HG03460 (cell line): ENCODE measurements at regions not wholly inside any gene's neighbourhood (a gene's known extent, or its start where the extent isn't known, plus 50 kb on each side); places are given as distances from the start of the nearest gene placed in this dataset.
"Not testable (repeated sequence)": the region's sequence is repeated elsewhere in the genome, so short reads cannot be mapped to it uniquely, and the experiment has no call there.

Experiments used
- ATAC-seq: cut with Tn5 transposase; IDR thresholded peaks from one replicate; pipeline ENCODE4 v1.9.1; 2021; ENCODE audit not compliant: unreplicated experiment

DNA sequence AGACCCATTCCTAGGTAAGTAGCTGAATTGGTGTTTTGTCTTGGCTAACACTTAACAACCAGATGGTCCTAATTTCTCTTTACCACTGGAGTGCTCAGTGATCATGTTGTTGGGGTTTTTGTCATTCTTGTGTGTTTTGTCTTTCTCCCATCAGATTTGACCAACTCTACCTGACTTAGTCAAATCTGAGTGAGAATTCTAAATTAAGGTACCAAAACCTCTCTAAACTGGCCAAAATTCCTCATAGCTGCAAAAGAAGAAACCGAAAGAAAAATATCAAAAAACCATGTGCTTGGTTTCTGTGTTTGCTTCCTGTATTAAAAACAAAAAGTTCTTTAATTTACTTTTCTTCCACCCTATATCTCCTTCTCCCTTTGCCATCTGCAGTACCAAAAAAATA lies 350.7 kb upstream of the SPHKAP start:
- ATAC-seq: no peak

DNA sequence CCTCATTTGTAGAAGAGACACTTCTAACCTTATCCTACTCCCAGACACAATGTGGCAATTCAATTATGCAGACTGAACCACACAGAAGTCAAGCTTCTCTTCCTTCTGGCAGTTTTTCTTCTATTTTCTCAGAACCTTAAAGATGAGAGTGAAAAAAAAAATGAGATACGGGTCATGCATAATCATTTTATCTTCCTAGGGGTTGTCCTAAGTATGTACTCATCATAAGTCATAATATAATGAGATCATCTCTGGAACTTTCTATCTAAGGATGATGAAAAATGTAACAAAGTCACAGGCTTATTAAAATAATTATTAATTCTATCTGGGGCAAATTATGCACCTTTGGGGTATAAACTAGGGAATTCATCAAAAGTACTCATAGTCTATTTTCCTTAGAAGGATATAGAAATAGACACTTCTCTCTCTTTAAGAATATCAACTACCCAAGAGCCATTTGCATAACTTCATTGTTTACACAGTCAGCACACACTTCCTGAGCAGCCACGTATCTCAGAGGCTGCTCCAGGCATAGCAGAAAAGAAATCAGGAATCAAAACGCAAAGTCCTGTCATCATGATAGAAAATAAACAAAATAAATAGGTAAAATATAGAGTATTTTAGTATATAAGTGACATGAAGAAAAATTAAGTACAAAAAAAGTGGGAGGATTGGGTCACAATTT lies 345.9 kb upstream of the SPHKAP start:
- ATAC-seq: no peak

DNA sequence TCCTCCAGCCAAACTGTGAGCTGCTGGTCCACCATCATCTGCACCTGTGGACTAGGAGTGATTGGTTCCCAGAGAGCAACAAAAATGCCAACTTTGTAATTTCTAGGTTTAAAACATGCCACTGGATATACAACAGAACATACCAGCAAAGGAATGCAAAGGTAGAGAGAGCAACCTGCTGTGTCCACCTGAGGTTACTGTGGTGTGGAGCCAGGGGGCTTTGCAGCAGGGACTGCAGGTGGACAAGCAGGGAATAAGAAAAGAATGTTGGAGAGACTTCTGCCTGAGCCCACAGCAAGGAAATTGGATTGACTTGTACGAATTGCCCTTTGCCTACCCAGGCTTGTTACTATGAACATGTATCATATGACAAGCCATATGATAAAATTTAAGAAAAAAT lies 345.2 kb upstream of the SPHKAP start:
- ATAC-seq: no peak

DNA sequence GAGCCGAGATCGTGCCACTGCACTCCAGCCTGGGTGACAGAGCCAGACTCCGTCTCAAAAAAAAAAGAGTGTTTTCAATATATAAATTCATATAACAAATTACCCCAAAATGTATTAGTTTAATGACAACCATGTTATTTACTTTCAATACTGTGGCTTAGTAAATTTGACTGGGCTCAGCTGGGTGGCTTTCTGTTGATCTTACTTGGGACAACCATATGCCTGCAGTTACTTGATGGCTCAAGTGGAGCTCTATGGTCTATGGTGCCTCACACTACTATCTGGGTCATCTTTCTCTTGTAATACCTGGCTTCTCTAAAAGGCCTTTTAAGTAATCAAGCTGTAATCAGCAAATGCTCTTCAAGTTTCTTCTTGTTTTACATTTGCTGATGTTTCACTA lies 341.5 kb upstream of the SPHKAP start:
- ATAC-seq: no peak

DNA sequence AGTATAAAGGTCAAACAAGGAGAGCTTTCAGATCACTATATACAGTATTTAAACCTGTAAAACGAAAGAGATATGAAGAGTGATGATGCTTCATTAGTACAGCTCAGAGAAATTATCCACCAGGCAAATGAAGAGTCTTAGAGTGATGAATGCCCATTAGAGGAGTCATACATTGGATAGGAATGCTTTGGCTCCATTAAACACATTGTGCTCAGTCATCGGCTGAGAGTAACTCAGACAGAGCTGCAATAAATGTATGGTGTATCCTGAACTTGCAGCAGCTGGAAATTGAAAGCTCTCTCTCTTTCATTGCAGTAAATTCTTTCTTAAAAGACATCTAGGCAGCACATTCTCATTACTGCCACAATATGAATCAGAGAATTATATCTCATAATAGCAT lies 340.8 kb upstream of the SPHKAP start:
- ATAC-seq: no peak

DNA sequence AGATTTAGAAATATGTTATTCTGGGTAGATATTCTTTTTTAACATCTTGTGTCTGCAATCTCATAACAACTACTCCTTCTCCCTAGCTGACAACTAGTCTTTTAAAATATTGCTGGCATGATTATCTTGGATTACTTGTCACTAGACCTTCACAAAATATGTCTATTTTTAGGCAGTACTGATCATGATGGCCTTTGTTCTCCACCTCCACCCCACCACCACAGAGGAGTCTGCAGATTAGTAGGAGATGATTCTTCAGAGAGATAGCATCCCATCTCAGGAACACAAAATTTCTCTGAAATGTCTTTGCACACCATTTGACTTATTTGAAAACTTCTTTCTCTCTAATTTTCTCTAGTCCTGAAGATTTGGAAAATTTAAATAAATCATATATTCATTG lies 338.1 kb upstream of the SPHKAP start:
- no peak for ATAC-seq

DNA sequence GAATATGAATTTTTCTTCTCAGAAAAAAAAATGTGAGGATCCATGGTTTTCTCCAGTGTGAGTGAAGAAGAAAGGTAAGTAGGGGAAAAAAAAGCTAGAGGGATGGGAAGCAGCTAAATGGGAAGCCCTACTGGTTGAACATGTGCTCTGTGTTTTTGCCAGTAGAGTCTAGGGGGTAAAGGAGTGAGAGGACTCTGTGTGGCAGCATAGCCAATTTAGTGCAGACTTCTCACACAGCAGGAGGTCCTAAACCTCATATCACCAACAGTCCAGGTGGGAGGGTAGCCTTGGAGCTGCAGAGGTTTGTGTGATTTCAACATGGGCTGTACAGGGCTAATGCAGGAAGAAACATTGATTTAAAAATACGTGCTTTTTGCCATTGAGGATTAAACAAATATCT lies 334.5 kb upstream of the SPHKAP start:
- ATAC-seq: no peak

DNA sequence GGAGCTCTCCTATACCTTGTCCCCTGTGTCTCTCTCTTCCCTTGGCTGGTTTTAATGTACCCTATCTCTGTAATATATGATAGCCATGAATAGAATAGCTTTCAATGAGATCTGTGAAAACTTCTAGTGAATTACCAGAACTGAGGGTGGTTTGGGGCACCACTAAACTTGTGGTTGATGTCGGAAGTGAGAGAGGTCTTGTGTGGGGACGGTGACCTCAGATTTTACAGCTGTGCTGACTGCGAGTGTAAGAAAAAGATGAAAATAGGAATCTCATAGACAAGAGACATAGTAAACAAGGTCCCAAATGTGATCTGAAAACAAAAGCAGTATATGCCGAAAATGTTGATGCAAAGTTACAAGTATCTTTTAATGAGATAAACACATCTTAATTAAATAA lies 332.0 kb upstream of the SPHKAP start:
- ATAC-seq: not testable (repeated sequence)

DNA sequence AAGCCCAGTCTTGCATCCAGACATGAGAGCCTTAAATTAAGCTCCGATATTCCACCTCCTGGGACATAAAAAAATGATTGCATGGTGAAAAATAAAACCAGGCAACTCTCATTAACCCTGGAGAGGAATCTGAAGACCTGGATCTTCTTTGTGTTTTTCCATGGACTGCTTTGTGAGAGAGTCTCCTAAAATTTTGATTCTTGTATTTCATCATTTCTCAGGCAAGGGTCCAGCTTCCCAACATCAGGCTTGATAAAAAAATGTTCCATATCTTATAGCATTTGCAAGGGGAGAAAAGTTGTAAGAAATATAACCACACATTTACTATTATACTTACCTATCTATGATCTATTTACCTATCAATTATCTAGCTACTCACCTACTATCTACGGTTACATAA lies 327.5 kb upstream of the SPHKAP start:
- no peak for ATAC-seq

DNA sequence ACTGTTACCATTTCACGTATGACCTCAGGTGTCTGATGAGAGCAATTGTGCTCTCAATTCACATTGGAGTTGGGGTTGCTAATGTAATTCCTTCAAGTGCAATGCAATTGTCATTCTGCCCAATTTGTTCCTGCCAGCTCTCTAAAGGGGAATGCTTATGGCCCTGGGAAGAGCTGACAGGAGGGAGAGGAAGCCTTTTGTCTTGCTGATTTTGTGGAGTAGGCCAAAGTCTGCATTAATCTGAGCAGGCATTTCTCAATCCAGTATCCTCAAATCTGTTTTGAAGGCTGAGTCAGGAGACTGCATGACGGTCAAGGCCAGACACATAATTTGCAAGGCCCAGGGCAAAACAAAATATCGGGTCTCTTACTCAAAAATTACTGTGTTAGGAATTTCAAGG lies 326.4 kb upstream of the SPHKAP start:
- ATAC-seq: no peak

DNA sequence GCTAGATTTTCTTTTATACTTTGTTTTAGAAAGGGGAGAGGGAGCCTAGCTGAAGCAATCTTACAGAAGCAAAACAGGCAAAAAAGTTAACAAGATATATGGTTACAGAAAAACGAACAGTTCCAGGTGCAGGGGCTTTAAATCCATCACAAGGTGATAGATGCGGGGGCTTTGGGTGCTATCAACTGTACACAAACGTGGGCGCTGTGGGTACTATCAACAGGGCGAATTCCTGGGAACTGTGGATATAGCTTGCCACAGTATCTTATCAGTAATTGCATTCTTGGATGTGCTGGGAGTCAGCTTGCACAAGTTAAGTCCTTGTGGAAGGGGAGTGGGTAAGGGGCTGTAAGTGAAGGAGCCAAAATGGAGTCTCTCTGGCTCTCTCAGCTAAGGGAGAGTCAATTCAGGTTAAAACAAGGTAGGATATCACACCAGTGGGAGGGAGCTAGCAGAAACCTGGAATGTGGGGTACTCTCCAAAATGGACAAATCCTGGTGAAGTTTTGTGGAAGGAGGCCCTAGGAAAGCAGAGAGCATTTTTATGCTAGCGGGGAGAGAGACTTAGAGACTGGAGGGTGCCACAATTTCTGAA lies 325.8 kb upstream of the SPHKAP start:
- ATAC-seq: no peak

DNA sequence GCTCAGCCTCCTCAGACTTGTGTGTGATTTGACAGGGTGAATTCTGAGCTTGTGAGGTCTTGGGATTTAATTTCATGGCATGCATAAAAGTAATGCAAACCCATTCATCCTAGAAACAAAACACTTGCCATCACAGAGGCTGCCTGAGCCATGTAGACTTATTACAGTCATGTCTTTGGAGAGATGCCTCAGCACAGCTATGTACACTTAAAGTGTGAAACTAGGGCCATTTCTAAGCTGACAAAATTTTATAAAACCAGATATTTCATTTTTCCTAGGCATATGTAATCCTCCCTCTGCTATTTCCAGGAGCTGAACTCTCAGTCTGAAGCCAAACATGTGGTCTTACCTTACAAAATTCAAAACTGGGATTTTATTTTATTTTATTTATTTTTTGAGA lies 322.2 kb upstream of the SPHKAP start:
- ATAC-seq: no peak

DNA sequence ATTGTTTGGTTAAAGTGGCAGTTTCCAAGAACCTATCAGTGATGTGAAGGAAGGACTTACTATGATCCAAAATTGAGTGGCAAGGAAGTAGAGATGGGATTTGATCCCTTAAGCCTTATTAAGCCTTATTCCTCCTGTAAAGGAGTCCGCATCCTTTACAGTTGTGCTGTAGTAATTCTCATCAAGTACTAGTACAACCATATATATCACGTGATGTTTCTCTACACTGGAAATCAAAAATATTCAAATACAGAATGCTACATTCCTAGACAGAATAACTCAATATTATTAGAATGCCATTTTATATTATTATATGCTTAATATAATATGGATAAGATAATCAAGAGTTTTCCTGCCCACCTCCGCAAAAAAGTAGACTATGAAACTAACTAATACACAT lies 312.4 kb upstream of the SPHKAP start:
- ATAC-seq: no peak

DNA sequence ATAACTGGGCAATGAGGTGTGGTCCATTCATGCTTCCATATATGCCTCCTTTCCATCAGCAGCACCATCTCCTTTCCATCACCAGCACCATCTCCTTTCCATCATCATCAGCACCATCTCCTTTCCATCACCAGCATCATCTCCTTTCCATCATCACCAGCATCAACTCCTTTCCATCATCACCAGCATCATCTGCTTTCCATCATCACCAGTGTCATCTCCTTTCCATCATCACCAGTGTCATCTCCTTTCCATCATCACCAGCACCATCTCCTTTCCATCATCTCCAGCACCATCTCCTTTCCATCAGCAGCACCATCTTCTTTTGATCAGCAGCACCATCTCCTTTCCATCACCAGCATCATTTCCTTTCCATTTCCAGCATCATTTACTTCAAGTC lies 297.5 kb upstream of the SPHKAP start:
- no peak for ATAC-seq

DNA sequence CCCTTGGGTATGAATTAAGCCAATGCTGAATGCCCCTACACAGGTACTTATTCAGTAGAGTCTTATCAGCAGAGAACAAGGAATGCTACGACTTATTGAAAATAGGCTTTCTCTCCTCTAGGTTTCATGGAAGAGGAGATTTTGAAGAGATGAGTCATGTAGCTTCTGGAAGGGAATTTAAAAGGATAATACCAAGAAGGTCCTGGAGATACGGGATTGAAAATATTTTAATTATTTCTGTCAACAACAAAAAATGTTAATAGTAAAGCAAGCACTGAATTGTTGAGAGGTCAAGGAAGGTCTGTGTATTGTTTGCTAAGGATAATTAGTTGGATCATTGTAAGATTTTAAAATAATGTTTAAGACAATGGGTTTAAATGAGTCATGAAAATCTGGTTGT lies 293.0 kb upstream of the SPHKAP start:
- no peak for ATAC-seq

DNA sequence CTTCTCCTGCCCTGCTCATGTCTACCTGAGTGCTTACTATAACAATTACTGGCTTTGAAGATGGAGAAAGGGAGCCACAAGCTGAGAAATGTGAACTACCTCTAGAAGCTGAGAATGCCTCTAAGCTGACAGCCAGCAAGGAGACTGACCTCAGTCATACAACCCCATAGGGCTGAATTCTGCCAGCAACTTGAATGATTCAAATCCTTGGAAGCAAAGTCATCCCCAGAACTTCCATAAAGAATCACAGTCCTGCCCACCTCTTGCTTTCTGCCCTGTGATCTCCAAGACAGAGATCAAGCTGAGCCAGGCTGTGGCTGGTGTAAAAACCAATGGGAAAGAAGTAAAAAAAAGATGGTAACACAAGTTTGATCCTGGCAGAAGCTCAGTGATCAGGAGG lies 288.2 kb upstream of the SPHKAP start:
- no peak for ATAC-seq

DNA sequence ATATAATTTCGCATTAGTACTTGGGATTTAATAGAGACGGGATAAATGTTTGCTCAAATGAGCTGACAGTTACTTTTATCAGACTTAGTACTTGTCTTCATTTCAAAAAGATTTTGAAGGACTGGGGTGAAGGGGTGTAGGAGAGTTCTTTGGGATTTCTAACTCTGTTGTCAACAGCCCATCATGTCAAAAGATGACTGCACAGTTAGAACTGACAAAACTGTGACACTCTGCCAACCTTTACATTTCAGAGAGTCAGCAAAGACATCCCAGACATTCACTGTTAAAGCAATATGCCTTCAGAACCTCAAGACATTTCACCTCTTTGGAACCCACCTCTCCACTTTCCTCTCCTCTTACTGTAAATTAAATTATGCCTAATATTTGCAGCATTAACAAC lies 285.4 kb upstream of the SPHKAP start:
- no peak for ATAC-seq

DNA sequence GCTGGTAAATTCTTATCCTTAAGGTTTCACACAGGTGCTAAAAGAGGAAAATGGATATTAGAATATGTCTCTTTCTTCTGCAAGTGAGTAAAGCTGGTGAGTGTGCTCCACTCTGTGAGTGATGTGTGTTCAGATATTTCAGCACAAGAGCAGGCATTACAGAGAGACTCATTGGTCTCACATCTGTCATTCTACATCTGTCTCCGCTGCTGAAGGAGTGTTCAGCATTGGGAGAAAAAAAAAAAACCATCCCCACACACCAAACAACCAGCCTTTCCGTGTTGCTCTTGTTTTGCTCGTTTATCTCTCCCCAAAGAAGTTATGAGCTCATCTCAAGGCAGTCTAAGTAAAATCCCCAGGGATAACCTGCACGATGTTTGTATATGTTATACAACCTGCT lies 283.9 kb upstream of the SPHKAP start:
- no peak for ATAC-seq

DNA sequence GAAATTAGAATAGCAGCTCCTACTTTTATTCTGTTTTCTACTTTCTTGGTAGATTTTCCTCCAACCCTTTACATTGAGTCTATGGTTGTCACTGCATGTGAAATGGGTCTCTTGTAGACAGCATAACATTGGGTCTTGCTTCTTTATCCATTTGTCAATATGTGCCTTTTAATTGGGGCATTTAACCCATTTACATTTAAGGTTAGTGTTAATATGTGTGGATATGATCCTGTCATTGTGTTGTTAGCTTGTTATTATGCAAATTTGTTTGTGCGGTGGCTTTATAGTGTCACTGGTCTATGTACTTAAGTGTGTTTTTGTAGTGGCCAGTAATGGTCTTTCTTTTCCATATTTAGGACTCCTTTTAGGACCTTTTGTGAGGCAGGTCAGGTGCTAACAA lies 276.9 kb upstream of the SPHKAP start:
- no peak for ATAC-seq

DNA sequence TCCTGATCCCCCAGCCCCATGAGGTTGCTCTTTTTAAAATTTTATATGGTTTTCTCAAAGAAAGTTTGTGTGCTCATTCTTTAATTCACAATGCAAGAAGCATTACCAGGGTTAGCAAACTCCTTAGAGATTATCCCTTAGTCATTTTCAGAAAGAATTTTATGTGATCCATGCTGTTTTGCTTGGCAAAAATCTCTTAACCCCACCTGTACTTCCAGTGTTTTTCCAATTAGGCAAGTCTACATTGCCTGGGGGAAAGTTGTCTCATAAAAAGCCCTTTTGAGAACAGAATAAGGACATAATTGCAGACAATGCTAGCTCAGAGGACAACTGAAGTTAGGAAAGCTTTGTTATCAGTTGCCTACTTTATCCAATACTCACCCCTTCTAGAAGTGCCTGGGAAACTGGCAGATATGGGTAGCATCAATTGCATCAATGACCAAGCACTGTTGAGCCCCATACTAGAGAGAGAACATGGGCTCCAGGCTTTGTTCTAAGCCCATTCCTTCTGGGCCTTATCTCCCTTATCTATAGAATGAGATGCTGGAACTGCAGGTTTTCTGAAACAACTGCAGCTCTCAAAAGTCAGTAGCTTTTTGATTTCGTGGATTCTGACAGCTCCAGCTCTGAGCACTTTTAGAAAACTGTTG lies 265.9 kb upstream of the SPHKAP start:
- ATAC-seq: no peak

DNA sequence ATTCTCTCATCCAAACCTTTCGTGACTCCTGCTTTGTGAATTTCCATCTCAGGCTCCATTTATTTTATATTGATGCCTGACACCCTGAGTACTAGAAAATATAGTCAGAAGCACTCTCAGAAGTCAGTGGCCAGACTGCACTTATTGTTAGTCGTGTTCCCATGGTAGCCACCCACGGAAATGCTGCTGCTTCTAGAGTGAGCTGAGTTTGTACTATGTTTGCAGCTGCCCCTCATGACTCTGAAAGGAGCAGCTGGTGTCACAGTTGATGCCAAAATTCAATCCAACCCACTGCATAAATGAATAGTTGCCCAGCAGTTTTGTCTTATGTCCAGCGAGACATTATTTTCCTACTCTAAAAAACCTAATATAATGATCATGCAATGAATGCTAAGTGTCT lies 265.2 kb upstream of the SPHKAP start:
- no peak for ATAC-seq

DNA sequence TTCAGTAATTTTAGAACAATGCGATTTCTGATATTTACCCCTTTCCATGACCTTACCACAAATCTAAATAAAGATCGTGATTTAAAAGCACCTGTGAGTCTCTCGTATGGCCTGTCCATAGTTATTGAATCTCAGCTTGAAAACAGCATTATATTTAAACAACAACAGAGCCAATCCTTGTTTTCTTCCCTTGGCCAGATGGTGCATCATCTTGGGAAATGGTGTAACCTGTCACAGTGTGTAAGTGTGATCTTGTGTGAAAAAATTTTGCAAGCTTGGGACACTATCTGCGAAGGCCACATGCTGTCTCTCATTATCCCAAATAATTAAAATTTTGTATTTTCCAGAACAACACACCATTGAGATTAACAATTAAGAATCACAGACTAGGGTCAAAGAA lies 262.7 kb upstream of the SPHKAP start:
- ATAC-seq: no peak

DNA sequence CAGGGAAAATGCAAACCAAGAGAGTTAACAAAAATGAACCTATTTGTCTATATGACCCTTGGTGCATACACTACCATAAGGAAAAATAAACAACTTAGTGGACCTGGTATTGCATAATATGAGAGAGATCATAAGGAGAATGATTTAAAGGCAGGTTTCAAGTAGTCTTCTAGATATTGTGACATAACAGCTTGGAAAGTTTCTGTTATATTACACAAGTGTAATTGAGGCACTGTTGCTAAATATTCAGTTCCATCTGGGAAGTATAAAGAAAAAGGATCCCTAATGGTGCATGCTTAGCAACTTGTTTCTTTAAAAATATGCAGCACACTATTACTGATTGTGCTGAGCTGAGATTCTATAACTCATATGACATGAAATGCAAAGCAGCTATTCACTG lies 252.2 kb upstream of the SPHKAP start:
- no peak for ATAC-seq
